ENCODE measurements at regions not wholly inside any gene's neighbourhood (a gene's known extent, or its start where the extent isn't known, plus 50 kb on each side); places are given as distances from the start of the nearest gene placed in this dataset.
"Not testable (repeated sequence)": the region's sequence is repeated elsewhere in the genome, so short reads cannot be mapped to it uniquely, and the experiment has no call there.

GRCh38 chr4:147259271-147259670 lies 221.6 kb upstream of the EDNRA start:
- not testable (repeated sequence) for DNase-seq

- DNase-seq, result no peak
Measured at GRCh38 chr4:147284256-147284835, 196.6 kb upstream of the EDNRA start.

DNA sequence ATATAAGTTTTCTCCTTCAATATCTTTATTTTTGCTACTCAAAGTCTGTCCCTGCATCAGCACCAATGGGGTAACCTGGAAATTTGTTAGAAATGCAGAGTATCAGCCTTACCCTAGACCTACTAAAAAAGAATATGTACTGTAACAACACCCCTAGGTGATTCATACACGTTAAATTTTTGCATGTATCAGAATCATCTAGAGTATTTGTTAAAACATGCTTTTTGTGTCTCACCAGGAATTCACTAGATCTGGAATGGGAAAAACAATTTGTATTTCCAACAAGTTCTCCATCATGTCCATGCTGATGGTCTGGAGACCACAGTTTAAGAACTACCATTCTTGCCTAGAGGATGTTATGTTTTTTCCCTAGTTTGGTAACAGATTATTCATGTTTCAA lies 196.0 kb upstream of the EDNRA start:
- no peak for DNase-seq

- DNase-seq, result no peak
Measured at GRCh38 chr4:147285751-147286150, 195.1 kb upstream of the EDNRA start.

- no peak for DNase-seq
Measured at GRCh38 chr4:147286846-147287587, 193.9 kb upstream of the EDNRA start.

DNA sequence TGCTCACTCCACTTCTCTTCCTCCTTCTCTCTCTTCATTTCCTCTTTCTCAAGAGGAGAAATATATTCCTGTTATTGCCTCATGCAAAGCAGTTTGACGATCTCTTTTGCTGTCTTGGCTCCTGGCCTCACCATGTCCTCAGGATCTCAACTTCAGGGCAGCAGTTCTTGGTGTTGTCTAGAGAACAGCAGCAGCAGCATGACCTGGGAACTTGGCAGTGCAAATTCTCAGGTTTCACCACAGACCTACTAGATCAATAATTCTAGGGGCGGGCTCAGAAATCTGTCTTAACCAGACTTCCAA lies 193.4 kb upstream of the EDNRA start:
- no peak for DNase-seq

DNA sequence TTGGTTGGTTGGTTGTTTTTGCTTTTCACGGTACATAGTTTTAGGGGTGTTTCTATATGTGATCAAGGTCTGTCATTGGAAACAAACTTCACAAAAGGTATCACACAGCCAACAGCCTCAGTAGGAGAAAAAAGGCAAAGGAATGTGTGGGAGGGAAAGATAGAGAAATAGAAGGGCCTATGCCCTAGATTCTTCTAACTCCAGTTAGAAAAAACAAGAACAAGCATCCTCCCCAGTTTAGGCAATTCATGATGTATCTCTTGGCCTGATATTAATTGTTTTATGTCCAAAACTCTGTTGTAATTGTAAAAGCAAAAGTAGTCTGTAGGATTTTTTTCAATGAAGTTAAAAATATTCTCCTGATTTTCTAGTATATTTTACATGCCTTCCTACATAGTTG lies 192.4 kb upstream of the EDNRA start:
- DNase-seq, result no peak

- DNase-seq, result no peak
Measured at GRCh38 chr4:147289181-147289580, 191.7 kb upstream of the EDNRA start.

DNA sequence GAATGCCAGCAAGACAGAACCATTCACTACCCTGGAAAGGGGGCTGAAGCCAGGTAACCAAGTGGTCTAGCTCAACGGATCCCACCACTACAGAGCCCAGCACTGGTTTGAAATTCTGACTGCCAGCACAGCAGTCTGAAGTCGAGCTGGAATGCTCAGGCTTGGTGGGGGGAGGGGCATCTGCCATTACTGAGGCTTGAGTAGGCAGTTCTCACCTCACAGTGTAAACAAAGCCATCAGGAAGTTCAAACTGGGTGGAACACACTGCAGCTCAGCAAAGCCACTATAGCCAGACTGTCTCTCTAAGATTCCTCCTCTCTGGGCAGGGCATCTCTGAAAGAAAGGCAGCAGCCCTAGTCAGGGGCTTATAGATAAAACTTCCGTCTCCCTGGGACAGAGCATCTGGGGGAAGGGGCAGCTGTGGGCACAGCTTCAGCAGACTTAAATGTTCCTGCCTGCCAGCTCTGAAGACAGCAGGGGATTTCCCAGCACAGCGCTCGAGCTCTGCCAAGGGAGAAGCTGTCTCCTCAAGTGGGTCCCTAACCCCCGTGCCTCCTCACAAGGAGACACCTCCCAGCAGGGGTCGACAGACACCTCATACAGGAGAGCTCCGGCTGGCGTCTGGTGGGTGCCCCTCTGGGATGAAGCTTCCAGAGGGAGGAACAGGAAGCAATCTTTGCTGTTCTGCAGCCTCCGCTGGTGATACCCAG lies 188.1 kb upstream of the EDNRA start:
- DNase-seq, result not testable (repeated sequence)

DNA sequence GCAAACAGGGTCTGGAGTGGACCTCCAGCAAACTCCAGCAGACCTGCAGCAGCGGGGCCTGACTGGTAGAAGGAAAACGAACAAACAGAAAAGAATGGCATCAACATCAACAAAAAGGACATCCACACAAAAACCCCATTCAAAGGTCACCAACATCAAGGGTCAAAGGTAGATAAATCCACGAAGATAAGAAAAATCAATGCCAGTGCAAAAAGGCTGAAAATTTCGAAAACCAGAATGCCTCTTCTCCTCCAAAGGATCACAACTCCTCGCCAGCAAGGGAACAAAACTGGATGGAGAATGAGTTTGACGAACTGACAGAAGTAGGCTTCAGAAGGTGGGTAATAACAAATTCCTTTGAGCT lies 187.6 kb upstream of the EDNRA start:
- not testable (repeated sequence) for DNase-seq

DNA sequence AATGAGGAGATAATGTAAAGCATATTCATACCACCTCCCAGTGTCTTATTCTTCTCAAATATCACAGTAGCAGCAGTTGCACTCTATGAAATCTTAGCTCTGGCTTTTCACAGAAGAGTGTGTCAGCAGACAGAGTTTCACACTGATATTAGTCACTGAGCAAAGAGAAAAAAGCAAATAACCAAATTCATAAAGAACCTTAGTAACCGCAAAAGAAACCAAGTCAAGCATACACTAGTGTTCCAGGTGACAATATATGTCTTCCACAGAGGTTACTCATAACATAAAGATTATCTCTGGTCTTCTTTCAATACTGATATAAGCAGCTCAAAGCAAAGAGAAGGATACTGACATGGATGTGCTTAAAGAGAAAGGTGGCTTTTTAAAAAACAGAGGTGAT lies 181.7 kb upstream of the EDNRA start:
- DNase-seq, result no peak

- no peak for DNase-seq
Measured at GRCh38 chr4:147303174-147303872, 177.6 kb upstream of the EDNRA start.

DNA sequence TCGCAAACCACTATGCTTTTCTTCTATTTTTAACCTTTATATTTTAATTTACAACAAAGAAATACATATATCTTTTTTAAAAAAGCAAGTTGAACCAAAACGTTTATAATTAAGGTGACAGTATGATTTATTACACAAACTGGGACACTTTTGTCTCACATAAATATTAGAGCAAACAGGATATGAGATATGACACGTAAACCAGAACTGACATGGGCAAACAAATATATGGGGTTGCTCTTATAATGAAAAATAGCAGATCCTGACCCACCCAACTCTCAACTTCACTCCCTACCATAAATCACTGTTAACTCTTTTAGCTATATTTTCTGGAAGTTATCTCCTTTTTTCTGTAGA lies 177.0 kb upstream of the EDNRA start:
- DNase-seq, result no peak

- DNase-seq, result no peak
Measured at GRCh38 chr4:147307896-147308674, 172.8 kb upstream of the EDNRA start.

DNA sequence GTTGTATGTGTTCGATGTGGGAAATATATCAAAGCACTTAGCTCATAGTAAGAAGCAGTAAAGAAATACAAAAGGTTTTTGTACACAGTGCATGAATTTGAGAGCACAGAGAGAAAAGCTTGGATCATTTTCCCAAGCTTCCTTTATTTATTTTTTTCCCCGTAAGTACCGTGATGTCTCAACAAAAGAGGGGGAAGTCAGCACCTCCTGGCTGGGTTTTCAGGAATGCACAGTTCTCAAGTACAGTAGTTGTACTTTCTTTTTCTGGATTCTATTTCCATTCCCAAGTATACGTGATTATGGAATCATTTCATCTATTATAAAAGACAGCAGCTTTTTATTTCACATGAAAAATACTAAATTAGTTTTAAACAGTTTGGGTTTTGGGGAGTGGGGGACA lies 171.5 kb upstream of the EDNRA start:
- DNase-seq, result no peak

DNA sequence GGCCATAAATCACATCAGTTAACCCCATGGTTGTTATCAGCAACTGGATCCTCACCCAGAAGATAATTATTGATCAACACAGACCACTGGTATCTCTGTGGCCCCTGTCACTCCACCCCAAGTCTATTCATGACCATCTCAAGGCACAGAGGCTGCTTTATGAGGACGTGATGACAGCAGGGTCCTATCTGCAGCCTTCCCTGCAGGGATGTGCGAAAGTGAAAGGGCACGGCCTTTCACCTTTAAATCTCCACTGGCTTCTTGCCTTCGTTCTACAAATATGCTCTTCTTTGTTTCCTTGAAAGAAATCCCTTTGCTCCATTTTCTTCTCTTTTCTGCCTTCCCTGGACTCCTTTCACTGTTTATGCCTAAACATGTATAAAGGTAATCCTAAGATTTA lies 170.6 kb upstream of the EDNRA start:
- DNase-seq, result no peak

GRCh38 chr4:147311956-147312355 lies 168.9 kb upstream of the EDNRA start:
- DNase-seq, result no peak

DNA sequence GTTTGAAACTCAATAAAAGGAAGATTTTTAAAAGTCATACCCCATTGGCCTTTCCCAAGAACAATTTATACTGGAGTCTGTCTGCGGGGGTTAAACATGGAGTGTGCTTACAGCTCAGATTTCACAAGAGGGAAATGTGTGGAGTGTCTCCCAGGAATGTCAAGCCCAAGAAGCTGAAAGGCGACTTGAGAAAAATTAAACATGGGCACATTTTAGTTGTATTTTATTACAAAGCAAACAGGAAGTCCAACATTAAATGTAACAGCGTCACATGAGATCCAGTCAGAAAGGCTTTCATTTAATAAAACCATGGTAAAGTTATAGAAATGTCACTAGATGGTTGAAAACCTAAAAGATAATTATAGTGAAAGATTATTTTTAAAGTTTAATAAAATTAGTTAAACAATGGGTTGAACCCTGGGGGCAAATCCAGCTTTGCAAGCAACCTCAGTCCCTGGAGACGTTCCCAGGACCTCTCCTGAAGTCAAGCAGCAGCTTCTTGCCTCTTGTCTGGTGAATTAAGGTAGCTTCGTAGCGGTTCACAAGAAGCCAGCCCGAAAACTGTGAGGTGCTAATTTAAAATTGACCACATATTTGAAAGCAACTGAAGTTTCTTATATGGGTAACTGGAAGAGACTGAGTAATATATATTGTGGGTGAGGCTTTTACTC lies 168.4 kb upstream of the EDNRA start:
- no peak for DNase-seq

GRCh38 chr4:147313108-147313507 lies 167.8 kb upstream of the EDNRA start:
- DNase-seq, result no peak

- no peak for DNase-seq
Measured at GRCh38 chr4:147318586-147318985, 162.3 kb upstream of the EDNRA start.

- DNase-seq, result no peak
Measured at GRCh38 chr4:147325571-147325981, 155.3 kb upstream of the EDNRA start.

GRCh38 chr4:147326591-147326990 lies 154.3 kb upstream of the EDNRA start:
- no peak for DNase-seq

DNA sequence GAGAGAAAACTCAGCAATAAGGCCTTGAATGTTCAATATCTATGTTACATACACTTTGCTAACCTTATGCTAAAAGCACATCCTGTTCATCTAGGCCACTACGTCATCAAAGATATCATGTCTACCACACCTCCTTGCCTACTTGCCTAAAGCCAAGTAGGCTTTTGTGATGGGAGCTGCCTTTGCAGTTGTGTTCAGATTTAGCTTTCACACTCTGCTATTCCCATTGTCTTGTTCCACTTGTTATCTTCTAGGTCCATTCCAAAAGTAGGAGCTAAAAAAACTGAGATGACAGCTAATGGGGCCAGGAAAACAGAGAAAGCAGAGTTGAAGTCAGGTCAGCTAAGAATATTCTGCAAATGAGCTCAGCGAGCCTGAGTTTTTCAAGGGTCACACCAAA lies 153.6 kb upstream of the EDNRA start:
- DNase-seq, result no peak
